Vagina (tissue), 2 donors: ENCODE measurements at regions not wholly inside any gene's neighbourhood (a gene's known extent, or its start where the extent isn't known, plus 50 kb on each side); places are given as distances from the start of the nearest gene placed in this dataset.

Experiments used
- DNase-seq, 2 donors: peaks; one replicate each; pipeline ENCODE4 v3.0.0-alpha.2; 2017; ENCODE audit errors: extremely low spot score in 2 of 2
- H3K27ac ChIP-seq: fragments of 200-600 bp; sonication (generic); one replicate; pipeline ENCODE4 v1.5.1; 2019
- H3K27me3 ChIP-seq: fragments of 200-600 bp; sonication (generic); one replicate; pipeline ENCODE4 v1.5.1; 2019
- H3K36me3 ChIP-seq, 2 donors: fragments of 200-600 bp; sonication (generic); one replicate each; pipeline ENCODE4 v1.5.1; 2017 to 2019
- H3K4me1 ChIP-seq: fragments of 200-600 bp; sonication (generic); one replicate; pipeline ENCODE4 v1.5.1; 2019
- H3K4me3 ChIP-seq, 2 donors: fragments of 200-600 bp; sonication (generic); 1 replicate in 1 of 2; 2 replicates in 1 of 2; pipeline ENCODE4 v1.5.1; 2016 to 2019
- H3K9me3 ChIP-seq: fragments of 200-600 bp; sonication (generic); one replicate; pipeline ENCODE4 v1.5.1; 2019
- POLR2A ChIP-seq, 2 donors: fragments of 450-650 bp; IDR thresholded peaks; one replicate each; pipeline ENCODE4 v1.6.1; 2017; ENCODE audit warnings: antibody characterized with exemption in 2 of 2, mild to moderate bottlenecking in 2 of 2, moderate library complexity in 2 of 2
- POLR2AphosphoS5 ChIP-seq, 2 donors: sonication (generic); formaldehyde crosslinking; IDR thresholded peaks; one replicate each; pipeline ENCODE4 v1.9.0; 2017; ENCODE audit warnings: antibody characterized with exemption in 2 of 2, mild to moderate bottlenecking in 2 of 2, low read depth in 1 of 2; ENCODE audit not compliant: insufficient read depth in 1 of 2
- intact Hi-C: fragments of 100-400 bp; cut with DNase I; formaldehyde crosslinking; loops from one replicate; pipeline ENCODE4 v1.15.1; 2023
- TF ChIP-seq, protein P1 (sequence below), 3 experiments: fragments of 450-650 bp in 2 of 3; fragments of 200-600 bp in 1 of 3; sonication (generic) in 1 of 3; IDR thresholded peaks; one replicate each; pipeline ENCODE4 v1.5.1; 2017 to 2019; ENCODE audit warnings: antibody characterized with exemption in 3 of 3, mild to moderate bottlenecking in 2 of 3, moderate library complexity in 2 of 3

GRCh38 chr16:79926451-79927205, 326.1 kb upstream of the MAF start:
- Histone ChIP-seq H3K9me3 (no peaks in the 10 kb centered on the region), H3K36me3 (no peaks in the 10 kb centered on the region), H3K27ac (no peak overlapping the region), H3K4me1 (peaks cover 15% of the 10 kb centered on the region), H3K4me3 (no peak overlapping the region), H3K27me3 (no peaks in the 10 kb centered on the region)
- DNase-seq: no peak
- TF ChIP-seq, protein P1, sequence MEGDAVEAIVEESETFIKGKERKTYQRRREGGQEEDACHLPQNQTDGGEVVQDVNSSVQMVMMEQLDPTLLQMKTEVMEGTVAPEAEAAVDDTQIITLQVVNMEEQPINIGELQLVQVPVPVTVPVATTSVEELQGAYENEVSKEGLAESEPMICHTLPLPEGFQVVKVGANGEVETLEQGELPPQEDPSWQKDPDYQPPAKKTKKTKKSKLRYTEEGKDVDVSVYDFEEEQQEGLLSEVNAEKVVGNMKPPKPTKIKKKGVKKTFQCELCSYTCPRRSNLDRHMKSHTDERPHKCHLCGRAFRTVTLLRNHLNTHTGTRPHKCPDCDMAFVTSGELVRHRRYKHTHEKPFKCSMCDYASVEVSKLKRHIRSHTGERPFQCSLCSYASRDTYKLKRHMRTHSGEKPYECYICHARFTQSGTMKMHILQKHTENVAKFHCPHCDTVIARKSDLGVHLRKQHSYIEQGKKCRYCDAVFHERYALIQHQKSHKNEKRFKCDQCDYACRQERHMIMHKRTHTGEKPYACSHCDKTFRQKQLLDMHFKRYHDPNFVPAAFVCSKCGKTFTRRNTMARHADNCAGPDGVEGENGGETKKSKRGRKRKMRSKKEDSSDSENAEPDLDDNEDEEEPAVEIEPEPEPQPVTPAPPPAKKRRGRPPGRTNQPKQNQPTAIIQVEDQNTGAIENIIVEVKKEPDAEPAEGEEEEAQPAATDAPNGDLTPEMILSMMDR (IDR thresholded peaks at IDR 0.05): no peak
- TF ChIP-seq POLR2AphosphoS5 (IDR thresholded peaks at IDR 0.05; ENCODE audit: insufficient read depth in 1 of 2, low read depth in 1 of 2): no peak
- TF ChIP-seq POLR2A (IDR thresholded peaks at IDR 0.05): no peak
- intact Hi-C loops: no loop called here

DNA sequence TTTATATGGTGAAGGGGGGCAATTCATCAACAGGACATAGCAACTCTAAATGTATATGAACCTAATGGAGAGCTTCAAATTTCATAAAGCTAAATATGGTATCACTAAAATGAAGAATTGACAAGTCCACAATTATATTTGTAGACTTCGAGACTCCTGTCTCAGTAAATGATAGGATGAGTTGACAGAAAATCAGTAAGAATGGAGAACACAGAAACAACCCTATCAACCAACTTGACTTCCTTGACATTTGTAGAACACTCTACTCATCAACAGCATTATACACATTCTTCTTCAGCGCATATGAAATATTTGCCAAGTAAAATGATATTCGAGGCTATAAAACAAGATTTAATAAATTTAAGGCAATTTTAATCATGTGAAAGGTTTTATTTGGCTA, 322.9 kb upstream of the MAF start:
- intact Hi-C loops: no loop called here
- TF ChIP-seq, protein P1 (IDR thresholded peaks at IDR 0.05): no peak
- TF ChIP-seq POLR2AphosphoS5 (IDR thresholded peaks at IDR 0.05; ENCODE audit: insufficient read depth in 1 of 2, low read depth in 1 of 2) (no peak), POLR2A (IDR thresholded peaks at IDR 0.05) (no peak)
- no peak for DNase-seq
- H3K27ac ChIP-seq: no peak overlapping the region
- no peaks in the 10 kb centered on the region for H3K9me3 ChIP-seq
- H3K27me3 ChIP-seq: no peaks in the 10 kb centered on the region
- no peaks in the 10 kb centered on the region for H3K36me3 ChIP-seq
- no peak overlapping the region for H3K4me3 ChIP-seq
- peaks cover 11% of the 10 kb centered on the region for H3K4me1 ChIP-seq

DNA sequence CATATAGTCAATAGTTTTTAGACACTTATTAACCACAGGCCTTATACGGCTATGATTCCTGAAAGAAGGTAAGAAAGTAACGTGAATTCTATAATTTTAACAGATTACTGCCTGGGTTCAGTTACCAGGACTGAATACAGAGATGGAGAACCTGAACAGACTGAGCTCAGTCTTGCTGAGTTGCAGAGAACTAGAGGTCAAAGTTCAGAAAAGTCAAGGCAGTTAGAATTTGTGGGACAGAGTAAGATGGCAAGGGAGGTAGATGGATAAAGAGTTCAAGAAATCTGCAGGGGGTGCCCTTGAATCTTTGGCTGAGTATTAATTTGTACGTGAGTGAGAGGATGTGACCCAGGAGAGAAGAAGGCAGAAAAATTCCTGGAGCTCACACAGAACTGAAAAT, 320.1 kb upstream of the MAF start:
- Histone ChIP-seq H3K36me3 (no peaks in the 10 kb centered on the region), H3K27ac (no peak overlapping the region), H3K4me1 (peaks cover 6% of the 10 kb centered on the region), H3K4me3 (no peak overlapping the region), H3K27me3 (no peaks in the 10 kb centered on the region), H3K9me3 (no peaks in the 10 kb centered on the region)
- no peak for DNase-seq
- TF ChIP-seq POLR2AphosphoS5 (IDR thresholded peaks at IDR 0.05; ENCODE audit: insufficient read depth in 1 of 2, low read depth in 1 of 2) (no peak), POLR2A (IDR thresholded peaks at IDR 0.05) (no peak)
- TF ChIP-seq, protein P1 (IDR thresholded peaks at IDR 0.05): no peak
- intact Hi-C loops: no loop called here

GRCh38 chr16:79918916-79919315, 318.4 kb upstream of the MAF start:
- H3K4me3 ChIP-seq: no peak overlapping the region
- no peak overlapping the region for H3K27ac ChIP-seq
- H3K4me1 ChIP-seq: peaks cover 6% of the 10 kb centered on the region
- intact Hi-C loops: no loop called here
- H3K27me3 ChIP-seq: no peaks in the 10 kb centered on the region
- no peaks in the 10 kb centered on the region for H3K9me3 ChIP-seq
- no peaks in the 10 kb centered on the region for H3K36me3 ChIP-seq
- DNase-seq: no peak
- TF ChIP-seq POLR2AphosphoS5 (IDR thresholded peaks at IDR 0.05; ENCODE audit: insufficient read depth in 1 of 2, low read depth in 1 of 2): no peak

GRCh38 chr16:79915761-79916160, 315.2 kb upstream of the MAF start:
- Histone ChIP-seq H3K36me3 (no peaks in the 10 kb centered on the region), H3K27me3 (no peaks in the 10 kb centered on the region)
- TF ChIP-seq, protein P1 (IDR thresholded peaks at IDR 0.05): no peak
- no peak for TF ChIP-seq POLR2A (IDR thresholded peaks at IDR 0.05)

More at GRCh38 chr16:79915761-79916160, 315.2 kb upstream of the MAF start:
- H3K27ac ChIP-seq: no peak overlapping the region
- H3K9me3 ChIP-seq: no peaks in the 10 kb centered on the region
- H3K4me1 ChIP-seq: peaks cover 6% of the 10 kb centered on the region
- no peak for DNase-seq
- intact Hi-C loops: no loop called here
- H3K4me3 ChIP-seq: no peak overlapping the region
